HG03095 (cell line): ENCODE measurements at regions not wholly inside any gene's neighbourhood (a gene's known extent, or its start where the extent isn't known, plus 50 kb on each side); places are given as distances from the start of the nearest gene placed in this dataset.

Source experiments
- ATAC-seq: cut with Tn5 transposase; IDR thresholded peaks from one replicate; pipeline ENCODE4 v1.9.1; 2021; ENCODE audit warnings: moderate library complexity; ENCODE audit not compliant: unreplicated experiment

- no peak for ATAC-seq
Measured at GRCh38 chr12:107436836-107437235, 248.8 kb upstream of the PWP1 start.

- ATAC-seq: no peak
Measured at GRCh38 chr12:107437954-107438353, 247.6 kb upstream of the PWP1 start.

GRCh38 chr12:107439026-107439738 is 246.4 kb upstream of the PWP1 start:
- ATAC-seq: no peak

- ATAC-seq: no peak
Measured at GRCh38 chr12:107440606-107441005, 245.0 kb upstream of the PWP1 start.

GRCh38 chr12:107441665-107442300 is 243.8 kb upstream of the PWP1 start:
- no peak for ATAC-seq

GRCh38 chr12:107442326-107442987 is 243.1 kb upstream of the PWP1 start:
- no peak for ATAC-seq

- ATAC-seq: no peak
Measured at GRCh38 chr12:107443320-107444090, 242.1 kb upstream of the PWP1 start.

- ATAC-seq: no peak
Measured at GRCh38 chr12:107444771-107445170, 240.8 kb upstream of the PWP1 start.

- ATAC-seq: no peak
Measured at GRCh38 chr12:107446476-107446875, 239.1 kb upstream of the PWP1 start.

GRCh38 chr12:107447336-107447735 is 238.3 kb upstream of the PWP1 start:
- ATAC-seq: no peak

- ATAC-seq: no peak
Measured at GRCh38 chr12:107448198-107448597, 237.4 kb upstream of the PWP1 start.

- no peak for ATAC-seq
Measured at GRCh38 chr12:107449891-107450290, 235.7 kb upstream of the PWP1 start.

- ATAC-seq: no peak
Measured at GRCh38 chr12:107450541-107450940, 235.1 kb upstream of the PWP1 start.

GRCh38 chr12:107451246-107451645 is 234.4 kb upstream of the PWP1 start:
- no peak for ATAC-seq

- ATAC-seq: no peak
Measured at GRCh38 chr12:107454109-107454830, 231.3 kb upstream of the PWP1 start.

GRCh38 chr12:107457362-107457935 is 228.2 kb upstream of the PWP1 start:
- ATAC-seq: no peak

GRCh38 chr12:107458163-107458562 is 227.4 kb upstream of the PWP1 start:
- ATAC-seq: no peak

- ATAC-seq: no peak
Measured at GRCh38 chr12:107458990-107459389, 226.6 kb upstream of the PWP1 start.

- ATAC-seq: no peak
Measured at GRCh38 chr12:107459641-107460040, 226.0 kb upstream of the PWP1 start.

- ATAC-seq: no peak
Measured at GRCh38 chr12:107461222-107461975, 224.2 kb upstream of the PWP1 start.
